Adipocyte (in vitro differentiated cells): ENCODE measurements at regions not wholly inside any gene's neighbourhood (a gene's known extent, or its start where the extent isn't known, plus 50 kb on each side); places are given as distances from the start of the nearest gene placed in this dataset.

Experiments used
- DNase-seq: peaks from one replicate; pipeline ENCODE4 v3.0.0-alpha.2; 2015; ENCODE audit warnings: low read depth
- H3K27me3 ChIP-seq: replicated peaks from 2 replicates; pipeline ENCODE4 v1.7.0; 2013; ENCODE audit warnings: mild to moderate bottlenecking, low read length, moderate library complexity; ENCODE audit not compliant: control insufficient read depth, insufficient read depth
- H3K36me3 ChIP-seq: 2 replicates; pipeline ENCODE4 v1.7.0; 2013; ENCODE audit warnings: low read length, mild to moderate bottlenecking, moderate library complexity; ENCODE audit not compliant: control insufficient read depth, insufficient read depth, severe bottlenecking
- H3K4me1 ChIP-seq: 2 replicates; pipeline ENCODE4 v1.7.0; 2013; ENCODE audit warnings: mild to moderate bottlenecking, low read length, moderate library complexity; ENCODE audit not compliant: control insufficient read depth, insufficient read depth
- H3K4me3 ChIP-seq: 2 replicates; pipeline ENCODE4 v1.7.0; 2013; ENCODE audit warnings: mild to moderate bottlenecking, low read length, moderate library complexity
- H3K9ac ChIP-seq: 2 replicates; pipeline ENCODE4 v1.7.0; 2013; ENCODE audit warnings: mild to moderate bottlenecking, low read length, moderate library complexity
- H3K9me3 ChIP-seq: 2 replicates; pipeline ENCODE4 v1.7.0; 2013; ENCODE audit warnings: mild to moderate bottlenecking, low read length, moderate library complexity; ENCODE audit not compliant: control insufficient read depth

- no peak for DNase-seq
- Histone ChIP-seq H3K36me3 (no peaks in the 10 kb centered on the region), H3K9ac (no peak overlapping the region), H3K4me1 (peaks cover 18% of the 10 kb centered on the region), H3K9me3 (no peaks in the 10 kb centered on the region), H3K4me3 (no peak overlapping the region), H3K27me3 (peaks cover 4% of the 10 kb centered on the region)
Measured at GRCh38 chr1:212226467-212226866, 58.7 kb upstream of the PPP2R5A start.

GRCh38 chr1:212228076-212228475 lies 57.1 kb upstream of the PPP2R5A start:
- Histone ChIP-seq H3K9me3 (no peaks in the 10 kb centered on the region), H3K36me3 (no peaks in the 10 kb centered on the region), H3K27me3 (peaks cover 4% of the 10 kb centered on the region), H3K4me1 (peaks cover 18% of the 10 kb centered on the region), H3K4me3 (no peak overlapping the region), H3K9ac (no peak overlapping the region)
- no peak for DNase-seq

GRCh38 chr1:212228591-212229119 lies 56.6 kb upstream of the PPP2R5A start:
- Histone ChIP-seq H3K4me1 (peaks cover 18% of the 10 kb centered on the region), H3K36me3 (no peaks in the 10 kb centered on the region), H3K4me3 (no peak overlapping the region), H3K27me3 (peaks cover 4% of the 10 kb centered on the region), H3K9me3 (no peaks in the 10 kb centered on the region), H3K9ac (no peak overlapping the region)
- no peak for DNase-seq

- H3K27me3 ChIP-seq: no peaks in the 10 kb centered on the region
- H3K9me3 ChIP-seq: no peaks in the 10 kb centered on the region
- no peak overlapping the region for H3K4me3 ChIP-seq
- peak; percentile 79 for DNase-seq
- no peaks in the 10 kb centered on the region for H3K36me3 ChIP-seq
- no peak overlapping the region for H3K9ac ChIP-seq
- peaks cover 24% of the 10 kb centered on the region for H3K4me1 ChIP-seq
Measured at GRCh38 chr1:212229654-212230053, 55.6 kb upstream of the PPP2R5A start.

- Histone ChIP-seq H3K4me1 (peaks cover 29% of the 10 kb centered on the region), H3K27me3 (no peaks in the 10 kb centered on the region), H3K9me3 (no peaks in the 10 kb centered on the region), H3K4me3 (no peak overlapping the region), H3K36me3 (no peaks in the 10 kb centered on the region), H3K9ac (no peak overlapping the region)
- DNase-seq: no peak
Measured at GRCh38 chr1:212230329-212230728, 54.9 kb upstream of the PPP2R5A start.

- Histone ChIP-seq H3K4me1 (peaks cover 27% of the 10 kb centered on the region), H3K4me3 (no peak overlapping the region), H3K9ac (no peak overlapping the region), H3K27me3 (no peaks in the 10 kb centered on the region), H3K36me3 (no peaks in the 10 kb centered on the region), H3K9me3 (no peaks in the 10 kb centered on the region)
- DNase-seq: no peak
Measured at GRCh38 chr1:212231372-212231771, 53.8 kb upstream of the PPP2R5A start.

- H3K4me3 ChIP-seq: no peak overlapping the region
- no peak overlapping the region for H3K9ac ChIP-seq
- H3K36me3 ChIP-seq: no peaks in the 10 kb centered on the region
- no peaks in the 10 kb centered on the region for H3K27me3 ChIP-seq
- no peak for DNase-seq
- peaks cover 27% of the 10 kb centered on the region for H3K4me1 ChIP-seq
- no peaks in the 10 kb centered on the region for H3K9me3 ChIP-seq
Measured at GRCh38 chr1:212232090-212232489, 53.1 kb upstream of the PPP2R5A start.

GRCh38 chr1:212233321-212233720 lies 51.9 kb upstream of the PPP2R5A start:
- H3K9me3 ChIP-seq: no peaks in the 10 kb centered on the region
- no peak overlapping the region for H3K9ac ChIP-seq
- H3K36me3 ChIP-seq: no peaks in the 10 kb centered on the region
- peaks cover 25% of the 10 kb centered on the region for H3K4me1 ChIP-seq
- DNase-seq: no peak
- no peaks in the 10 kb centered on the region for H3K27me3 ChIP-seq
- no peak overlapping the region for H3K4me3 ChIP-seq

- no peaks in the 10 kb centered on the region for H3K9me3 ChIP-seq
- no peaks in the 10 kb centered on the region for H3K36me3 ChIP-seq
- H3K9ac ChIP-seq: peak overlapping the region; percentile 50
- peak overlapping the region; percentile 28 for H3K4me3 ChIP-seq
- peaks cover 30% of the 10 kb centered on the region for H3K4me1 ChIP-seq
- DNase-seq: peak; percentile 92
- H3K27me3 ChIP-seq: no peaks in the 10 kb centered on the region
Measured at GRCh38 chr1:212234431-212235395, 50.5 kb upstream of the PPP2R5A start.
